NCI-H2227 treated with DMSO at 0.1 percent for 48 hours (cell line): ENCODE measurements at regions not wholly inside any gene's neighbourhood (a gene's known extent, or its start where the extent isn't known, plus 50 kb on each side); places are given as distances from the start of the nearest gene placed in this dataset.
"Not testable (repeated sequence)": the region's sequence is repeated elsewhere in the genome, so short reads cannot be mapped to it uniquely, and the experiment has no call there.

Source experiments
- DNase-seq: peaks from one replicate; lab custom pipeline; 2025; lab: John Stamatoyannopoulos, UW

DNA sequence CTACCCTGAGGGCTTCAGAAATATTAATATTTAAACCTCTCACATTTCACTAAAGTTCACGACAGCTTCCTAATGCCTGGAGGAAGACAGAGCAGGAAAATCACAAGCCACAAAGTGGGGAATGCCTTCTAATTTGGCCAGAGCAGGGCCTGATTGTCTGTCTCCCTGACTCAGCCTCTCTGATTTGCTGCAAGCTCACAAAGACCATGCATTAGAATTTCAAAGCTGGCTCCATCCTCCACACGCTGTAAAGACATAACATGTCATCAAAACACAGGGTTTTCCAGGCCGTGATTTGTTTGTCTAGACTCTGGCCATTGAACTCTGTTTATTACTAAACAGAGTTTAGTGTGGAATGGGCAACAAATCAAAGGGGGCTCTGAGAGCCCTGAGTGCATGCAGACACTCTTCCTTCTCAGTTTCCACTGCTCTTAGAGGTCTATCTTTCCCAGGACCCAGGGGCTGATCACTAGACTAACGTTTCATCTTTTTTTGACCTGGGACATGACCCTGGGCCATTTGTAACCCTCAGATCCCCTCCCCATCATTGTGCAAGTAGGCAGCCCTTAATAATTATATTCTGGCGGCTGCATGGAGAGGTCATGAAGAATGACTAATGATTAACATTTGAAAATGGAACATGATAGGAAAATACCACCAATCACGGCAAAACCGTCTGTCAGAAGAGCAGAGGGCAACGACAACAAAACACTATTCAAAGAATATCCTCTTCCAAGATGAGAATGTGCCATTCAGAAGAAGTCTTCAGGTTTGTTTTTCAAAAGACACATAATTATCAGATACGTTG, 140.2 kb downstream of the ENC1 start:
- DNase-seq: peak; percentile 60

DNA sequence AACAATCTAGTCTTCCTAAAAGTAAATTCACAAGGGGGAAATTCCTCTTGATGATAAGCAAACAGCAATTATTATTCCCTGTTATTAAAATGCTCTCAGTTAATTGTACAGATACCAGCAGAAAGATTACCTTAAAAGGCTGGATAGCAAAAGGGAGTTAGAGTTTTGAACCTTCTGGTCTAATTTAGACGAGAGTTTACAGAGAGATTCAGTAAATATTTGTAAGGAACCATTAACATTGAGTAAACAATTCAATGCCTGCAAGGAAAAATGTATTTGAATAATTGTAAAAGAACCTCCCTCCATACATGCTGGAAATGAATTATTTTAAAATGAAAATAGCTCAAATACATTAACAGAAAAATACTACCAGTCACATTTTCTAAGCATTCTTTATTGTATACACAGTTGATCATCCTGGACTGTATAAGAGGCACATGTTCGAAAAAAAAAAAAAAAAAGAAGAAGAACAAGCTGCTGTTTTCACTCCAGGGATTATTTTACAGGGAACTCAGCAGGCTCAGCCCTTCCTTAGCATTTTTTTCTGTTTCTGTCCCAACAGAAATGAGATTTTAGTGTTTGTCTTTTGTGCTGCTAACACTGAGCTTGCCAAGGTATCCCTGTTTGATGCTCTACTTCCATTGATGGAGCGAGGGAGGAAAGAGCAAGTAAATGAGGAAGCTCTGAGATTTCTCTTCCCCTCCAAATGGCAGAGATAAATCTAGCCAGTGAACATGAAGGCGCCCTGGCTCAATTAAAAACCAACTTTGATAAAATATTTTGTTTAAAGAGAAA, 141.1 kb downstream of the ENC1 start:
- DNase-seq: no peak

DNA sequence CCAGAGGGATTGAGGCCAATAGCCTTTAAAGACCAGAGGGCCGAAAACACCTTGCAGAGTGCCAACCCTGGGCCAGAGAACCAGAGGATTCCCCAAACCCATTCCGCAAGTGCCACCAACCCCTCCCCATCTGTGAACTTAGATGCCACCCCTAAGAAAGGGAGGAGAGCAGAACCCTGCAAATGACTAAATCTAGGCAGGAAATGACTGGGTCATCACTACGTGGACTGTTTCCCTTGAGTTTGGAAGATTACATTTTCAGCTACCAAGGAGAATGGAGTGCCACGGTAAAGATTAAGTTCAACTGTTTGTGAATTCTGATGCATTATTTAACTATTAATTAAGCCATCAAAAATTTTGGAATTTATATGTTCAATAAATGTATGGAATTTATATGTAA, 142.8 kb downstream of the ENC1 start:
- DNase-seq: no peak

GRCh38 chr5:74493411-74493810, 147.1 kb downstream of the ENC1 start:
- no peak for DNase-seq

GRCh38 chr5:74492230-74492629, 148.3 kb downstream of the ENC1 start:
- peak; percentile 28 for DNase-seq

DNA sequence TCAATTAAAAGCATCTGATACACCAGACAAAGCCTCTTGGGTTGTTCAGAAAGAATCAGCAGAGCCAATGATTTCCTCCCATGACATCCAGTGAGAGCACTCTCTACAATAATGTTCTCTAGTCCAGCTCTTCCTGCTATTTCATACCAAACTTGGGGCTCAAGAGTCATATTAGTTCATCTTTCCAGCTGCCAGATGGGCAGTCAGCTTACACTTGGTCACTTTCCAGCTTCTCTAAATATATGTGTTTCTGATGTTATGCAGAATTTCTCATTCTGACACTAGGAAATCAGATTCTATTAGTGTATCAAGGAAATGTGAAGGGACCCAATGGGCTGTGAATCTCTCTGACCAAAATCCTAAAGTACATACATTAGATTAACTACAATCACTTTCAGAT, 148.9 kb downstream of the ENC1 start:
- no peak for DNase-seq

DNA sequence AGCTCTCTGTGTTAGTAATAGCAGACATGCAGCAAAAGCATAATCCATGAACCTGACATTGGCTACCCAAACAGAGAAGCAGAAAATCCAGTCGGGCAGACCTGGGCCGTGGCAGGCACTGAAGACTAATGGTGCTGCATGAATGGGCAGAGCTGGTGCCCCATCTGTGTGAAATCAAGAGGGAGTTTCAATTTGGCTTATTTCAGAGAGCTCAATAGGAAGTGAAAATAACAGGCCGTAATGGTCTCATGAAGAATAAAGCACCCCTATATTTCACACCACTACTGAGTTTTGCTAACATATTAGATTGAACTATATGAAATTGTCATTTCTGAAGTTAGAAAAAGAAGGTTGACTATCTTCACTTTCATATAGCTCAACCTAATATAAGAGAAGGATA, 149.7 kb downstream of the ENC1 start:
- DNase-seq: no peak

GRCh38 chr5:74482990-74483389, 157.5 kb downstream of the ENC1 start:
- peak; percentile 1 for DNase-seq

- DNase-seq: no peak
Observed at GRCh38 chr5:74482523-74482922, 158.0 kb downstream of the ENC1 start.

DNA sequence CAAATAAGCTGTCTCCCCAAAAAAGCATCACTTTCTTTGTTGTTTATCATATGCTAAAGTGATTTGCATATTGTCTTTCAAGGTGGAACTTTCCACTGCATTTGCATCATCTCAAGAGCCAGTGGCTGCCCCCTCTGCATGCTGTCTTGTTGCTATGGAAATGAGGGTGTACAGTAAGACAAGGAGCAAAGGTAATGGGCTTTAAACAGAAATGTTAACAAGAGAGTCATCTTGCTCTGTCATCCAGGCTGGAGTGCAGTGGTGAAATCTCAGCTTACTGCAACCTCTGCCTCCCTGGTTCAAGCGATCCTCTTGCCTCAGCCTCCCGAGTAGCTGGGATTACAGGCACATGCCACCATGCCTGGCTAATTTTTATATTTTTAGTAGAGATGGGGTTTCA, 159.2 kb downstream of the ENC1 start:
- not testable (repeated sequence) for DNase-seq

DNA sequence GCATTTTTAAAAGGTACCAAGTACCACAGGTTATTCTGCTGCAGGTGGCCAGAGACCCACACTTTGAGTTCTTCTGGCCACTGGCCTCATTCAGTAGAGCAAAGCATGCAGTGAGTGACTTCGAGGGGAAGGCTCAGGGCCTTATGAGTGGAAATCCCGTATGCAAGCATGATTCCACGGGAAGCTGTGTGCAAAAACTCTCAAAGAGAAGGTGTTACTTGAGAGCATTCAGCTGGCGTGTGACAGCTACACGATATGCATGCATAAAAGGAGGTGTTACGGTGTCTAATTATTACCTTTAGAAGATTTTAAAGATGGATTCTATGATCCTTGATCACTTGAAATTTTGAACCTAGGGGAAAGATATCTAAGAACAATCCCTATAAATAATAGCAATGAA, 160.3 kb downstream of the ENC1 start:
- DNase-seq: no peak

GRCh38 chr5:74478328-74478727, 162.2 kb downstream of the ENC1 start:
- no peak for DNase-seq

- no peak for DNase-seq
Observed at GRCh38 chr5:74477761-74478160, 162.8 kb downstream of the ENC1 start.

GRCh38 chr5:74476819-74477453, 163.6 kb downstream of the ENC1 start:
- no peak for DNase-seq

DNA sequence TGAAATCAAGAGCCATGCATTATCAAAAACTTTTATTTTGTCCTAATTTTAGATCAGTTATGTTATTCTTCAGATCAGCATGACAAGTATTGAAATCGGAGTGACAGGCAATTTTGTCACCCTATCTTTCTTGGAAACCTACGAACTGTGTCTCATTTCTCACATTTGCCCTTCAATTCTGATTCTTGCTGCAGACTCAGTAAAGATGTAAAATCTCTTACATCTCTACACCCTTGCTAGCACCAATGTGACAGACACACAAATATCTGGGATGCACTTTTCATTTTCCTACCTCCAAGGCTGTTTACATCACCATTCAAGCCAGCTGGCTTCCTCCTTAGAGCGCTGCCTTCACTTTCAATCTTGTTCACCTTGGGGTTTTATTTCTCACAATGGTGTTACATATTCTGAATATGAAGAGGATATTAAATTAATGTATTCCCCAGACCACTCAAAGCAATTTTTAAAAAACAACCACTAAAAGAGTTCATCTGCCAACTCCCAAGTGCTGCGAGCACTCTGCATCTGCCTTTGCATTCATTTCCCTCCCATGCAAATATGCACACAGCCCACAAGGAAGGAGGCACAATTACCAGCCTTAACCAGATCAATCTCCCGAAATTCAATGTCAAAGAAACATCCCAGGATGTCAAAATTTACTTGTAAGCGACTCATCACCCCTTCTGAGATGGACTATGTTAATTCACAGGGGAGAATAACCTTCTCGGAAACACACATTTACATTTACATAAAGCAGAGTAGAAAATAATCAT, 164.3 kb downstream of the ENC1 start:
- DNase-seq: no peak

- DNase-seq: no peak
Observed at GRCh38 chr5:74471875-74472274, 168.7 kb downstream of the ENC1 start.

GRCh38 chr5:74469234-74469994, 171.1 kb downstream of the ENC1 start:
- no peak for DNase-seq

- DNase-seq: no peak
Observed at GRCh38 chr5:74468421-74468820, 172.1 kb downstream of the ENC1 start.

GRCh38 chr5:74465724-74466123, 174.8 kb downstream of the ENC1 start:
- DNase-seq: no peak

DNA sequence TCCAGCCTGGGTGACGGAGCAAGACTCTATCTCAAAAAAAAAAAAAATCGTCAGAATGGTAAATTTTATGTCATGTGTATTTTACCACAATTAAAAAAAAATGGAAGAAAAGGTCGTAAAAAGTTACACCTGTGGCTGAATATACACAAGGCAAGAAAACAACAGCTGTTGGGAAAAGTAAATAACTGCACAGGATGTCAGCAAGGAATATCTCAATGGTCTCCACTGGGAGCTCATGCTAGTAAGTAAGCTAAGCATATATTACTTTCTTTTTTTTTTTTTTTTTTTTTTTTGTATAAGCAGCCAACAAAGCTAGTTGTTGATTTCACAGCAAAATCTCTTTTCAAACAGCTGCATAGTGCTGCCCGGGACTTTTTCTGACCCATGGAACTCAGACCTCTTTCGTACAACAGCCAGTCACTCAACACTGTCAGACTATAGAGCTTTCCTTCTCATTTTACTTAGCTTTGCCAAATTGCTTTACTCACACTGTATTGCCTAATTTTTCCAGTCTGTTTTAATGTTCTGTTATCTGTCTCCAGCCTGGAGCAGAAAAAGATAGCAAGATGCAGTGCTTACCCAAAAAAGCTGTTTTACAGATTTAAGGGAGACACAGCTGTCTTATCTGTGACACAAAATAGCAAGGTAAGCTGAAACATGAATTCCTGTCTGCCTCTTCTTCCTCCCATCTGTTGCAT, 175.9 kb downstream of the ENC1 start:
- no peak for DNase-seq

DNA sequence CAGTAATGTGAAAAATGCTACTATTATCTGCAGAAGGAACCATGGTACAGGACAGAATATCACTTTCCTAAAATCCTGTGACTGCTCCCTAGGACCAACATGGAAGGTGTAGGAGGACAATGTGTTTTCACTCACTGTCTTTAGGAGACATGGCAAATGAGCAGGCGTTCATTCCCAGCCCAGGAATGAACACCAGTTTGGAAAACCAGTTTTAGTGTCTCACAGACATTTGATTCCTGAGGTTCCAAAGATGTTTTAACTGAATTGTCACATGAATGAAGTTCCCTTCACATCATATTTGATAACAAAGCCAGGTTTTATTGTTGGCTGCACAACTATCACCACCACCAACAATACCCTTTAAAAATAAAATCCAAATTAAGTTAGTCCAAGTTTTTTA, 178.2 kb downstream of the ENC1 start:
- no peak for DNase-seq
